SK-MEL-5 (cell line): ENCODE measurements at regions not wholly inside any gene's neighbourhood (a gene's known extent, or its start where the extent isn't known, plus 50 kb on each side); places are given as distances from the start of the nearest gene placed in this dataset.
A peak's percentile ranks its signal among the peaks of the same experiment; 100 is the strongest.

Experiments
- DNase-seq: peaks from one replicate; pipeline ENCODE4 v3.0.0-alpha.2; 2016; ENCODE audit warnings: low read depth, low spot score
- in situ Hi-C: cut with HindIII; loops from 2 replicates; pipeline ENCODE4 v1.10.0; 2016; ENCODE audit warnings: low sequenced_read_pairs, high pct_unique_total_duplicates, low pct_unique_long_range_greater_than_20kb

DNA sequence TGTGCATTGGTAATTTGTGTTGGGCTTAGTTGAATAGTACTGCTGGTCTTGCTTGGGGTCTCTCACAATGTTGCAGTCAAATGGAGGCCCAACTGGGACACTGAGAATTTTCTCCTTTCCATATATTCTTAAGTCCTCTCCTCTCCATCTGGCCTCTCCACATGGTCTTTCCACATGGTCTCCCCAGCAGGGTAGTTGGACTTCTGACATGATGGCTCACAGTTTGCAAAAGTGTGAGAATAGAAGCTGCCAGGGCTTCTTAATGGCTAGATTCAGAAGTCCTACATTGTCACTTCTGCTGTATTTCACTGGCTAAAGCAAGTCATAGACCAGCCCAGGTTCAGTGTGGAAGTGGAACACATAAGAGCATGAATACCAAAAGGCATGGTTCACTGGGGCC lies 318.5 kb upstream of the TNP1 start:
- in situ Hi-C loops: no loop called here
- DNase-seq: no peak

DNA sequence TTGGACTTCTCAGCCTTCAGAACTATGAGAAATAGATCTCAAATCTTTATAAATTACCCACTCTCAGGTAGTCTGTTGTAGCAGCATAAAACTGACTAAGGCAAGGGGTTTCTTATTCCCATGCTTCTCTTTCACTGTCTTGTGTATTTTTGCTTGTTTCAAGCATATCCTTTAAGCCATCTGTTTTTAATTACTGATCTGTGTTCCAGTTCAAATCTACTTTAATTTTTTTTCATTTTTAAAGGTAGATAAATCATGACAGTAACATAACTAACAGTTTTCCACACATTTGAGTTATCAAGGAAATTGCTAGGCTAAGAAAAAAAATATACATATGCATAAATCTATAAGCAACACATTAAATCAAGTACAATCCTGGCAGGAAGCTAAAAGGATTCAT lies 317.9 kb upstream of the TNP1 start:
- no peak for DNase-seq
- in situ Hi-C loops: no loop called here

DNA sequence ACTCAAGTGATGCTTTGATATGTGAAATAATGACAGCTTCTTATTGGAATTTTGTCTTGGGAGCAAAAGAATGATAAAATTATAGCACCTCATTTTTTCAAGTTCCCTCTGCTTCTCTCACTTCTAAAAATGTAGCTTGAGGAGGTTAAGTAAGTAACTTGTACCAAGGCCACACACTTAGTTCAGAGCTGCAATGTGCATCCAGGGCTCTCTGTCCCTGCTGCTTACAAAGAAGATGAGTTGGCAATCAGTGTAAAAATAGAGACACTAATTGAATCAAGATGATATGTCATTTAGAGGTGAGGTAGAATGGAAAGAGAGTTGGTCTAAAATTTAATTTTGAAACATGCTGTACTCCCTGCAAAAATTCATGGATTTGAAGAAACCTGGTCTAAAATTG lies 312.0 kb upstream of the TNP1 start:
- in situ Hi-C loops: no loop called here
- no peak for DNase-seq

GRCh38 chr2:217168496-217168895 lies 308.6 kb upstream of the TNP1 start:
- in situ Hi-C loops: no loop called here
- DNase-seq: no peak

- in situ Hi-C loops: no loop called here
Measured at GRCh38 chr2:217167531-217167930, 307.7 kb upstream of the TNP1 start.

GRCh38 chr2:217166241-217166850 lies 306.5 kb upstream of the TNP1 start:
- DNase-seq: peak; percentile 82
- in situ Hi-C loops: no loop called here

More at GRCh38 chr2:217167531-217167930, 307.7 kb upstream of the TNP1 start:
- no peak for DNase-seq

- no peak for DNase-seq
- in situ Hi-C loops: no loop called here
Measured at GRCh38 chr2:217165547-217165946, 305.7 kb upstream of the TNP1 start.

DNA sequence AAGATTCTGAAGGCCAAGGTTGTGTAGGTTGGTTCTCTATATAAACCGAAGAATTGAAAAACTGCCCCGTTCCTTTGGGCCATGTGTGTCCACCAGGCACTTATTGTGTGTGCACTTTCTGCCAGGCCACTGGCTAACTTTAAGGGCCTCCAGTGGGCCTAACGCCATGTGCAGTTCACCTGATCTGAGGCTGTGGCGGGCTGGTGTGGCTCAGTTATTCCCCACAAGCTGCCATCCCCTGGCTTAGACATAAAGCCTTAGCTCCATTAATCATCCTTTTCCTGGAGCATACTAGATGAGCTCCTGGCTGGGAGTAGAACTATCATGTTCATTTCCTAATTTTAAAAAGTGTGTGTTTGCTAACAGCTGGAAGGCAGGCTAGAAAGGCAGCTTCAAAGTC lies 304.1 kb upstream of the TNP1 start:
- DNase-seq: no peak
- in situ Hi-C loops: no loop called here

DNA sequence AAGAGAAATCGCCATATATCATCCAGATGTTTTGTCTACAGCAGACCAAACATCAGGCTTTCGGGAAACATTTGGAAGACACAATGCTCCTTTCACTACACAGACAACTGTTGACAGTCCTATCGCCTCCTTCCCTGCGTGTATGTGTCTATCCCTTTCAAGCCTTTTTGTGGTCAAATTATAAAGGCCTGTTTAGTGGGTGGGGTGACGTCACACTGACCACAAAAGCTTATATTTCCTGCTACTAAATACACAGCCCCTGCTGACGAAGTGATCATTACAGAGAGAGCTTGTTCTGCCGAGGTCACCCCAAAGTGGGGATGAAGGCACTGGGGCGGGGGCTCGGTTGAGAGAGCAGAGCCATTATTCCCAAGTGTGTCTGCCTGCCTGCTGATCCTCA lies 302.7 kb upstream of the TNP1 start:
- in situ Hi-C loops: no loop called here
- peak; percentile 100 for DNase-seq

- DNase-seq: peak; percentile 64
Measured at GRCh38 chr2:217160978-217161973, 301.4 kb upstream of the TNP1 start.

DNA sequence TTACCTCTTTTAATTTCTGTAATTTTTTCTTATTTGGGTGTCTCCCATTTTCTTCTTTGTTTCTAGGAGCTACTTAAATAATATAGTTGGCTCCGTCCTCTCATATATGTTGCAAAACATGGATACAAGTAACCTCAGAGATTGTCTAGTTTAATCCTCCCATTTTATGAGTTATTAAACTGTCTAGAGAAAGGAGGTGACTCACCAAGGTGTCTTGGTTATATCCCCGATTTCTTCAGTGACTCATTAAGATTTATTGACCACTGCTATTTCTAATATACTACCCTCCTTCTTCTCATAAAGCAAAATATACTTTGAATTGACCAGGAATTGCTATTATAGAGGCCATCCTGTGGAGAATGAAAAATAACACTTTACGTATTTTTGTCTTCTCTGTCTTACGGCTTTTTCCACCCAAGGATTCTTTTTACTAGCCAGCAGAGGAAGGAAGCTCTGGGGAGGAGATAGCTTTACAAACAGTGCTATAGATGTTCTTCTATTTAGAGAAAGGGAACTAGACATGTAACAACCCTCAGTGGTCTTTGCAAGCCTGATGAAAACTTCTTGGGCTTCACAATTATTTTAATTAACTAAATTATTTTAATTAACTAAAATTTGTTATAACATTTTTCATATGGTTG lies 300.4 kb upstream of the TNP1 start:
- DNase-seq: no peak
- in situ Hi-C loops: no loop called here

More at GRCh38 chr2:217160978-217161973, 301.4 kb upstream of the TNP1 start:
- in situ Hi-C loops: no loop called here

DNA sequence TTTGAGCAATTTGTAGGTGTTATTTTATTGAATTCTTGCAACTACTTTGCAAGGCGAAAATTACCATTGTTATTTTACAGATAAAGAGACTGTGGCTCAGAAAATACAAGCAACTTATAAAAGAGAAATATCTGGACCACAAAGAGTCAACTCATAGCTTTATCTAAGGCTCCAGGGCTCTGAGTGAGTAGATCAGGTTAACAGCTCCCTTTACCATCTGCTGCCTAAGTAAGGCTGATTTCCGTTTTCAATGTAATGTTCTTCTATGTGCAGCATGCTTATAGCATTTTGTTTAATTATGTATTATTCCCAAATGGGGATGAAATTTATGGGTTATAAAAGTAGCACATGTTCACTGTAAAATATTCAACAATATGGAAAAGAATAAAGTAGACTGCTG lies 299.1 kb upstream of the TNP1 start:
- DNase-seq: no peak
- in situ Hi-C loops: no loop called here

- in situ Hi-C loops: no loop called here
- no peak for DNase-seq
Measured at GRCh38 chr2:217157581-217157980, 297.7 kb upstream of the TNP1 start.

DNA sequence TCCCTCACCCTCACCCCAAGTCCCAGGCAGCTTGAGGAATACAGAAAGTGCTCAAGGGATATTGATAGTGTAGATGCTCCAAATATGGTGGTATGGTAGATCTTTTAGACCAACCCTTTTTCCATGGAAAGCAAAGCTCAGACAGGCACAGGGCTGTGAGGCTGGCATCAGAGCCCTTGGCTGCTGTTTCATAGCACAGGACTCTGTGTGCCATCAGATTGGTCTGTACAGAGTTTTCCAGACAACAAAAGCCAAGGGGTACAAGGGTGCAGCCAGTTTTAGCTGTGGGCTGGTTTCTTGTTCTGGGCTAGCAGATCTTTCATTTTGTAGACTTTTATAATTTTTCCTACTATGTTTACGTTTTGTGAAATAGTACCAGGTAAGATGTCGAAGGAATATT lies 296.9 kb upstream of the TNP1 start:
- no peak for DNase-seq
- in situ Hi-C loops: no loop called here

GRCh38 chr2:217154923-217155322 lies 295.1 kb upstream of the TNP1 start:
- no peak for DNase-seq
- in situ Hi-C loops: no loop called here

DNA sequence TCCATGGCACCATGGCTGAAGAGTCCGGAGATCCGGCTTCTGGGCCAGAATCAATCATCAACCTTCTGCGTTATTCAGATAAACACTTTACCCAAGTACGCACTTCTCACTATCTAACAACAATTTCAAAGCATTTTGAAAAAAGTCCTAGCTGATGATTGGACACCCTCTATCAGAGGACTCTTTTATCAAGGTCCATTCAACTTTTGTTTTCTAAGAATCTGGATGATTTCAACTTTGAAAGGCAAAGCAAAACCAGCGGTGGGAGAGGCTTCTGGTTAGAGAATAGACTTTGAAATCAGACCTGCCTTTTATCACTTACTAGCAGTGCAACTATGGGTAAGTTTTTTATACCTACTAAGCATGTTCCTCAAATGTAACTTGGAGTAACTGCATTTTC lies 293.6 kb upstream of the TNP1 start:
- in situ Hi-C loops: no loop called here
- DNase-seq: no peak

DNA sequence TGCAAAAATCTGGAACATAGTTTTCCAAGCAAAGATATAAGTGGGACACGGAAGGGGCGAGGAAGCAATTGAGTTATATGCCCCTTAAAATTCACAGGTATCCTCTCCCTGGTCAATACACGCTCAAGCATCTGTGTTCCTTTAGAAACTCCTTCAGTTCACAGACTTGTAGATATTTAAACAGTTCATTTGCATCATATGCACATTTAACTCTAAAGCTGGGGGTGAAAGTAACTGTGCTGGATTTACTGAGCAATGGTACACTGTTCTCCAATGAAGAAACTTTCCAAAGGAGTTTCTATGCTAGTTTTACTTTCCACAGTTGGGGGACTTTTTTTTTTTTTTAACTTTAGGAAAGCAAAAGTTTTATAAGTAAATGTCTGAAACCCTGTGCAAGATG lies 293.0 kb upstream of the TNP1 start:
- no peak for DNase-seq
- in situ Hi-C loops: no loop called here

DNA sequence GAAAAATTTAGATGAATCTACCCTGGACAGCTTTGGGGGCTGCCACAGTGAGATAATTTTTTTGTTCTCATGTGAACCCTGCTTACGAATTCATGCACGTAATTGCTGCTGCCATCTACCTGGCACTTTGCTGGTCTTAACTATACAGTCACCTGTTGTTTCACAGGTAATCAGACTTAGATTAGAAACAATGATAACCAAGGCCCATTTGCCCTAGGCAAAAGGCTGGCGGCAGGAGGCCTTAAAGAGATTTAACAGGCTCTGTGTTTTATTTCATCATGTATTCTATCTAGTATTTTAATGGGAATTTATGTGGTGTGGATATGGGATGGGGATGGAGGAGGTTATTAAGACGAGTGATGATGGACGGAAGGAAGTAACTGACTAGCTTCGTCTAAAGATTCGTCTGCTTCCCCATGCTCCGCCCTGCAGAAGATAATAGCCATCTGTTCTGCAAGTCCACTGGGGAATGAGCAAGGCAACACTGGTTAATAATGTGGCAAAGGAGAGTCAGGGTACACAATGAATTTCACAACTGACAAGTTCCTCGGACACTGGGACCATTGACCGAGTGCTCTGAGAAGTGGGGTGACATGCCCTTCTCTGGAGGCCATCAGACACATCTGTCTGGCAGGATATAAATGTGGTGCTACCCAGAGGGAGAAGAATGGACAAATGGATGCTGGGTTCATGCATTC lies 291.8 kb upstream of the TNP1 start:
- peak; percentile 63 for DNase-seq
- in situ Hi-C loops: no loop called here
